ENCODE measurements at regions not wholly inside any gene's neighbourhood (a gene's known extent, or its start where the extent isn't known, plus 50 kb on each side); places are given as distances from the start of the nearest gene placed in this dataset.

- H3K9me3 ChIP-seq, result no peaks in the 10 kb centered on the region
- H3K36me3 ChIP-seq, result no peaks in the 10 kb centered on the region
- intact Hi-C loops (cut with DNase I), result no loop called here
- WGBS, 2 donors, result 92 to 94% methylated on average over 11 of the region's 11 CpGs
- TF ChIP-seq CTCF (IDR thresholded peaks at IDR 0.05), result no peak
- no peak overlapping the region for H3K27ac ChIP-seq
- H3K27me3 ChIP-seq, result no peaks in the 10 kb centered on the region
- no peak overlapping the region for H3K4me3 ChIP-seq
- ATAC-seq (no peak), DNase-seq (no peak)
- peaks cover 0 to 4% (median 0%) of the 10 kb centered on the region in 9 donors for H3K4me1 ChIP-seq
These were observed 161.1 kb upstream of the ZMIZ1 start for GRCh38 chr10:78907551-78908211.

- no peak overlapping the region for H3K4me3 ChIP-seq
- 72% methylated on average over 6 of the region's 6 CpGs for WGBS, 2 donors
- ATAC-seq (no peak), DNase-seq (no peak)
- H3K9me3 ChIP-seq, result no peaks in the 10 kb centered on the region
- no peak overlapping the region for H3K27ac ChIP-seq
- H3K4me1 ChIP-seq, result peaks cover 0 to 4% (median 0%) of the 10 kb centered on the region in 9 donors
- no peaks in the 10 kb centered on the region for H3K36me3 ChIP-seq
- no peaks in the 10 kb centered on the region for H3K27me3 ChIP-seq
- intact Hi-C loops (cut with DNase I), result no loop called here
- TF ChIP-seq CTCF (IDR thresholded peaks at IDR 0.05), result no peak
These were observed 159.5 kb upstream of the ZMIZ1 start for GRCh38 chr10:78909221-78909620.

GRCh38 chr10:78910021-78910420 lies 158.7 kb upstream of the ZMIZ1 start:
- H3K27me3 ChIP-seq, result no peaks in the 10 kb centered on the region
- intact Hi-C loops (cut with DNase I), result loop anchor here in 1 of 10 donors (10.0 kb wide), 1 partner anchor 55 kb away; no protein-coding TSS in a partner anchor
- 96% methylated on average over 3 of the region's 3 CpGs for WGBS, 2 donors
- ATAC-seq (no peak), DNase-seq (no peak)
- TF ChIP-seq CTCF (IDR thresholded peaks at IDR 0.05), result no peak
- H3K27ac ChIP-seq, result no peak overlapping the region
- peaks cover 0 to 8% (median 0%) of the 10 kb centered on the region in 9 donors for H3K4me1 ChIP-seq
- H3K36me3 ChIP-seq, result no peaks in the 10 kb centered on the region
- no peaks in the 10 kb centered on the region for H3K9me3 ChIP-seq
- no peak overlapping the region for H3K4me3 ChIP-seq

- Histone ChIP-seq H3K4me1 (peaks cover 0 to 8% (median 0%) of the 10 kb centered on the region in 9 donors), H3K27me3 (no peaks in the 10 kb centered on the region), H3K36me3 (no peaks in the 10 kb centered on the region), H3K9me3 (no peaks in the 10 kb centered on the region), H3K4me3 (no peak overlapping the region), H3K27ac (no peak overlapping the region)
- 95 to 97% methylated on average over 2 of the region's 2 CpGs for WGBS, 2 donors
- intact Hi-C loops (cut with DNase I), result loop anchor here in 1 of 10 donors (10.0 kb wide), 1 partner anchor 56 kb away; no protein-coding TSS in a partner anchor
- DNase-seq (no peak), ATAC-seq (no peak)
- no peak for TF ChIP-seq CTCF (IDR thresholded peaks at IDR 0.05)
These were observed 158.3 kb upstream of the ZMIZ1 start for GRCh38 chr10:78910476-78910875.
